Activated effector memory CD4-positive, alpha-beta T cell treated with anti-CD3 and anti-CD28 coated beads, Interleukin-2, amount 50 U/mL, for 16 hours (primary cell): ENCODE measurements at regions not wholly inside any gene's neighbourhood (a gene's known extent, or its start where the extent isn't known, plus 50 kb on each side); places are given as distances from the start of the nearest gene placed in this dataset.
"Not testable (repeated sequence)": the region's sequence is repeated elsewhere in the genome, so short reads cannot be mapped to it uniquely, and the experiment has no call there.

Source experiments
- DNase-seq: peaks from one replicate; pipeline ENCODE4 v3.0.0-alpha.2; 2020

GRCh38 chr20:40941133-40941610, 87.5 kb upstream of the TOP1 start:
- no peak for DNase-seq

- no peak for DNase-seq
These were observed 86.6 kb upstream of the TOP1 start for GRCh38 chr20:40942006-40942405.

GRCh38 chr20:40942775-40943174, 85.8 kb upstream of the TOP1 start:
- no peak for DNase-seq

GRCh38 chr20:40943591-40943990, 85.0 kb upstream of the TOP1 start:
- no peak for DNase-seq

GRCh38 chr20:40945189-40945588, 83.4 kb upstream of the TOP1 start:
- DNase-seq = no peak

GRCh38 chr20:40945754-40946450, 82.7 kb upstream of the TOP1 start:
- no peak for DNase-seq

- no peak for DNase-seq
These were observed 82.2 kb upstream of the TOP1 start for GRCh38 chr20:40946451-40946850.

- no peak for DNase-seq
These were observed 80.0 kb upstream of the TOP1 start for GRCh38 chr20:40948465-40949267.

- no peak for DNase-seq
These were observed 79.3 kb upstream of the TOP1 start for GRCh38 chr20:40949346-40949745.

GRCh38 chr20:40952136-40952535, 76.5 kb upstream of the TOP1 start:
- DNase-seq = no peak

GRCh38 chr20:40953416-40953815, 75.2 kb upstream of the TOP1 start:
- DNase-seq = no peak

GRCh38 chr20:40953856-40954255, 74.8 kb upstream of the TOP1 start:
- DNase-seq = no peak

- no peak for DNase-seq
These were observed 74.0 kb upstream of the TOP1 start for GRCh38 chr20:40954521-40955165.

GRCh38 chr20:40955326-40955725, 73.3 kb upstream of the TOP1 start:
- DNase-seq = no peak

GRCh38 chr20:40955826-40956225, 72.8 kb upstream of the TOP1 start:
- DNase-seq = not testable (repeated sequence)

GRCh38 chr20:40956542-40957264, 71.9 kb upstream of the TOP1 start:
- no peak for DNase-seq

- DNase-seq = no peak
These were observed 71.3 kb upstream of the TOP1 start for GRCh38 chr20:40957265-40957760.

- no peak for DNase-seq
These were observed 70.0 kb upstream of the TOP1 start for GRCh38 chr20:40958598-40958997.

- DNase-seq = no peak
These were observed 69.1 kb upstream of the TOP1 start for GRCh38 chr20:40959325-40960092.

- DNase-seq = no peak
These were observed 68.5 kb upstream of the TOP1 start for GRCh38 chr20:40960101-40960500.

GRCh38 chr20:40960521-40960956, 68.1 kb upstream of the TOP1 start:
- DNase-seq = no peak

GRCh38 chr20:40961176-40961575, 67.4 kb upstream of the TOP1 start:
- no peak for DNase-seq
